DMS79 (cell line): ENCODE measurements at regions not wholly inside any gene's neighbourhood (a gene's known extent, or its start where the extent isn't known, plus 50 kb on each side); places are given as distances from the start of the nearest gene placed in this dataset.
"Not testable (repeated sequence)": the region's sequence is repeated elsewhere in the genome, so short reads cannot be mapped to it uniquely, and the experiment has no call there.

Experiments
- DNase-seq: peaks from one replicate; lab custom pipeline; 2025; lab: John Stamatoyannopoulos, UW

GRCh38 chr16:29199626-29200025 lies 206.9 kb downstream of the NPIPB11 start:
- DNase-seq: not testable (repeated sequence)

GRCh38 chr16:29198731-29199521 lies 207.6 kb downstream of the NPIPB11 start:
- no peak for DNase-seq

- DNase-seq: no peak
Measured at GRCh38 chr16:29198231-29198630, 208.3 kb downstream of the NPIPB11 start.

GRCh38 chr16:29197494-29198100 lies 208.9 kb downstream of the NPIPB11 start:
- DNase-seq: not testable (repeated sequence)

- DNase-seq: not testable (repeated sequence)
Measured at GRCh38 chr16:29196746-29197145, 209.8 kb downstream of the NPIPB11 start.

GRCh38 chr16:29195116-29195872 lies 210.4 kb downstream of the LAT start:
- DNase-seq: not testable (repeated sequence)

- not testable (repeated sequence) for DNase-seq
Measured at GRCh38 chr16:29194185-29194844, 209.5 kb downstream of the LAT start.

GRCh38 chr16:29193634-29194033 lies 208.8 kb downstream of the LAT start:
- DNase-seq: not testable (repeated sequence)

GRCh38 chr16:29193248-29193574 lies 208.4 kb downstream of the LAT start:
- not testable (repeated sequence) for DNase-seq

- no peak for DNase-seq
Measured at GRCh38 chr16:29192329-29193247, 207.7 kb downstream of the LAT start.

GRCh38 chr16:29191636-29192180 lies 206.9 kb downstream of the LAT start:
- DNase-seq: not testable (repeated sequence)

GRCh38 chr16:29190553-29191431 lies 205.9 kb downstream of the LAT start:
- DNase-seq: not testable (repeated sequence)

GRCh38 chr16:29188806-29189205 lies 204.0 kb downstream of the LAT start:
- not testable (repeated sequence) for DNase-seq

- not testable (repeated sequence) for DNase-seq
Measured at GRCh38 chr16:29186306-29187220, 201.7 kb downstream of the LAT start.

GRCh38 chr16:29185872-29186271 lies 201.0 kb downstream of the LAT start:
- not testable (repeated sequence) for DNase-seq

- DNase-seq: not testable (repeated sequence)
Measured at GRCh38 chr16:29184738-29185438, 200.0 kb downstream of the LAT start.

GRCh38 chr16:29182940-29183868 lies 198.4 kb downstream of the LAT start:
- DNase-seq: not testable (repeated sequence)
